GM18867 (cell line): ENCODE measurements at regions not wholly inside any gene's neighbourhood (a gene's known extent, or its start where the extent isn't known, plus 50 kb on each side); places are given as distances from the start of the nearest gene placed in this dataset.
"Not testable (repeated sequence)": the region's sequence is repeated elsewhere in the genome, so short reads cannot be mapped to it uniquely, and the experiment has no call there.

Source experiments
- ATAC-seq: cut with Tn5 transposase; IDR thresholded peaks from one replicate; pipeline ENCODE4 v1.9.1; 2021; ENCODE audit warnings: mild to moderate bottlenecking, moderate library complexity; ENCODE audit not compliant: unreplicated experiment

GRCh38 chr12:78489990-78490389 is 374.6 kb upstream of the SYT1 start:
- no peak for ATAC-seq

GRCh38 chr12:78490861-78491260 is 373.7 kb upstream of the SYT1 start:
- ATAC-seq = no peak

GRCh38 chr12:78494911-78495310 is 369.7 kb upstream of the SYT1 start:
- ATAC-seq = no peak

- no peak for ATAC-seq
Measured at GRCh38 chr12:78501825-78502224, 362.7 kb upstream of the SYT1 start.

GRCh38 chr12:78519422-78519821 is 345.2 kb upstream of the SYT1 start:
- no peak for ATAC-seq

- ATAC-seq = no peak
Measured at GRCh38 chr12:78530100-78530765, 334.3 kb upstream of the SYT1 start.

- no peak for ATAC-seq
Measured at GRCh38 chr12:78531831-78532458, 332.6 kb upstream of the SYT1 start.

GRCh38 chr12:78534311-78534710 is 330.3 kb upstream of the SYT1 start:
- no peak for ATAC-seq

- no peak for ATAC-seq
Measured at GRCh38 chr12:78540606-78541336, 323.8 kb upstream of the SYT1 start.

GRCh38 chr12:78550831-78551230 is 313.7 kb upstream of the SYT1 start:
- no peak for ATAC-seq

- no peak for ATAC-seq
Measured at GRCh38 chr12:78555802-78556201, 308.8 kb upstream of the SYT1 start.

GRCh38 chr12:78556651-78557050 is 307.9 kb upstream of the SYT1 start:
- no peak for ATAC-seq

GRCh38 chr12:78559416-78559815 is 305.2 kb upstream of the SYT1 start:
- ATAC-seq = no peak

GRCh38 chr12:78559886-78560285 is 304.7 kb upstream of the SYT1 start:
- no peak for ATAC-seq

- no peak for ATAC-seq
Measured at GRCh38 chr12:78560633-78561032, 303.9 kb upstream of the SYT1 start.

GRCh38 chr12:78562368-78563205 is 302.0 kb upstream of the SYT1 start:
- peak; percentile 79 for ATAC-seq

- no peak for ATAC-seq
Measured at GRCh38 chr12:78563826-78564225, 300.7 kb upstream of the SYT1 start.

GRCh38 chr12:78566456-78566855 is 298.1 kb upstream of the SYT1 start:
- no peak for ATAC-seq

GRCh38 chr12:78568321-78569020 is 296.1 kb upstream of the SYT1 start:
- no peak for ATAC-seq

GRCh38 chr12:78571953-78572352 is 292.6 kb upstream of the SYT1 start:
- ATAC-seq = no peak

GRCh38 chr12:78575208-78575607 is 289.4 kb upstream of the SYT1 start:
- ATAC-seq = not testable (repeated sequence)
